ENCODE measurements at regions not wholly inside any gene's neighbourhood (a gene's known extent, or its start where the extent isn't known, plus 50 kb on each side); places are given as distances from the start of the nearest gene placed in this dataset.

GRCh38 chr1:115893545-115893944, 52.6 kb upstream of the NHLH2 start:
- no peak for DNase-seq (ENCODE audit: low spot score)

- DNase-seq (ENCODE audit: low spot score) = no peak
Measured at GRCh38 chr1:115898020-115898419, 57.1 kb upstream of the NHLH2 start.

- DNase-seq (ENCODE audit: low spot score) = no peak
Measured at GRCh38 chr1:115900856-115901255, 59.9 kb upstream of the NHLH2 start.

- no peak for DNase-seq (ENCODE audit: low spot score)
Measured at GRCh38 chr1:115906627-115907026, 65.7 kb upstream of the NHLH2 start.

- DNase-seq (ENCODE audit: low spot score) = no peak
Measured at GRCh38 chr1:115907092-115907491, 66.2 kb upstream of the NHLH2 start.

- DNase-seq (ENCODE audit: low spot score) = no peak
Measured at GRCh38 chr1:115908565-115909274, 67.6 kb upstream of the SLC22A15 start.

- no peak for DNase-seq (ENCODE audit: low spot score)
Measured at GRCh38 chr1:115910231-115910630, 66.1 kb upstream of the SLC22A15 start.

GRCh38 chr1:115911294-115911693, 65.0 kb upstream of the SLC22A15 start:
- DNase-seq (ENCODE audit: low spot score) = no peak

- DNase-seq (ENCODE audit: low spot score) = peak; percentile 57
Measured at GRCh38 chr1:115912116-115912515, 64.2 kb upstream of the SLC22A15 start.

GRCh38 chr1:115922801-115923200, 53.5 kb upstream of the SLC22A15 start:
- no peak for DNase-seq (ENCODE audit: low spot score)

GRCh38 chr1:115924770-115925169, 51.5 kb upstream of the SLC22A15 start:
- DNase-seq (ENCODE audit: low spot score) = no peak

GRCh38 chr1:115925467-115925866, 50.8 kb upstream of the SLC22A15 start:
- DNase-seq (ENCODE audit: low spot score) = no peak

Measured in SW480 (cell line).